Left colon (tissue), 2 donors: ENCODE measurements at regions not wholly inside any gene's neighbourhood (a gene's known extent, or its start where the extent isn't known, plus 50 kb on each side); places are given as distances from the start of the nearest gene placed in this dataset.

ENCODE experiments used
- ATAC-seq: fragments of 200-7000 bp; cut with Tn5 transposase; one replicate; pipeline ENCODE4 v1.9.1; 2020; ENCODE audit warnings: mild to moderate bottlenecking, moderate library complexity
- DNase-seq, 2 donors: peaks; one replicate each; pipeline ENCODE4 v3.0.0-alpha.2; 2020
- intact Hi-C, 2 donors: fragments of 100-400 bp; cut with DNase I in 1 of 2; cut with micrococcal nuclease in 1 of 2; formaldehyde crosslinking; loops; one replicate each; pipeline versions ENCODE4 v1.11.2 to v1.14.0; 2022; cut with DNase I, micrococcal nuclease
- donor health status: DM: no; HTN: no; CAD: no.
- donor health status: DM: yes; HTN: yes; CAD: no.

DNA sequence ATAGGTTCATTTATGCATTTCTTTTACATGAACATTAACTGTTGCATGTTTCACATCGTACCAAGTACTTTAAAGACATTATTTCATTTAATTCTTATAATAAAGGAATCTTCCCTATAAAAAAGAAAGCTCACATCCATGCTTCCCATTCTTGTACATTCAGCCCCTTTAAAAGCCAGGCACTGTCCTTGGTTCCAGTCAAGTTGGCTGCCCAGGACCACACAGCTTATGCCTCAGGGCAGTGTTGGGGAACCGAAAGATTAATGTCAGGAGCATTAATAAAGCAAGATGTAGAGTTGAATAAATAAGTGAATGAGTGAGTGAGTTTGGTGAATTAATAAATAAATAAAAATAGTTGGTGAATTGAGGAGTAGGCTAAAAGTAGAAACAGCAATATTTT is 409.4 kb upstream of the DAB1 start:
- ATAC-seq = no peak
- intact Hi-C loops = no loop called here
- DNase-seq = no peak

GRCh38 chr1:57832612-57833011 is 408.8 kb upstream of the DAB1 start:
- no peak for DNase-seq
- no peak for ATAC-seq
- intact Hi-C loops = no loop called here

GRCh38 chr1:57831624-57832023 is 407.8 kb upstream of the DAB1 start:
- intact Hi-C loops = no loop called here
- ATAC-seq (no peak), DNase-seq (no peak)

- no peak for ATAC-seq
- intact Hi-C loops = no loop called here
- DNase-seq = no peak
Observed at GRCh38 chr1:57826535-57826934, 402.7 kb upstream of the DAB1 start.

DNA sequence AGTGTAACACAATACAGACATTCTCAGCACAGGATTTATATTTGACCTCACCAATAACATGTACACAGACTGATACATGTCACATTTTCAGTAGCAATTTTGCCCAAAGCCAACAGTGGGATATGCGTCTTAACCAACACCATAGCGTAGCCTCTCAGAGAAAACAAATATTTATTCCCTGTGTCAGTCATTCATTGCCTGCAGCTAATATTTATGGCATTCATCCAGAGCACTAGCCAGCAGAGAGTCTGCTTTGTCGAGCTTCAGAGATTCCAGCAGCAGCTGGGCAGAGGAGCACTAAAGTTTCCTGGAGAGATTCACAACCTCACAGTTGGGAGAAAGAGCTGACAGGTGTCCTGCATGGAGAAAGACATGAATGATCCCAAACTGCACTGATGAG is 400.7 kb upstream of the DAB1 start:
- ATAC-seq (no peak), DNase-seq (no peak)
- intact Hi-C loops = no loop called here

GRCh38 chr1:57820356-57821095 is 396.7 kb upstream of the DAB1 start:
- DNase-seq (no peak), ATAC-seq (no peak)
- intact Hi-C loops = no loop called here

GRCh38 chr1:57819893-57820292 is 396.0 kb upstream of the DAB1 start:
- intact Hi-C loops = no loop called here
- DNase-seq (no peak), ATAC-seq (no peak)

GRCh38 chr1:57803586-57803985 is 379.7 kb upstream of the DAB1 start:
- intact Hi-C loops = no loop called here
- ATAC-seq (no peak), DNase-seq (no peak)

DNA sequence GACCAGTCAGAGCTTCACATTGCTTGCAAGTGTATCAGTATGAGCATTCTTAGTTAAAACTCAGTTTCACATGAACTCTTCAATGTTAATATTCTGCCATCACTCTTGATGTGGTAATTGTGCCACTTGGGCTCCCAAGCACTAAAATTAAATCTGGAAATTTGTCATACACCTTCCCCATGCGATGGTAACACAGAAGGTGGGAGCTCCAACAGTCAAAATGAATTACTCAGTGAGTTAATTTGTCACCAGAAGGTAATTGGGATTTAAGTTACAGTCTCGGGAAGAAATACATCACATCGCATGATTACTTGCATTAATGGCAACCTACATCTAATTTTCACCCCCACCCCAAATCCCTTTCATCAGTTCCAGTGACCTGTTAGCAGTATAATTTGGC is 376.5 kb upstream of the DAB1 start:
- no peak for ATAC-seq
- DNase-seq = no peak
- intact Hi-C loops = no loop called here

GRCh38 chr1:57799490-57800115 is 375.7 kb upstream of the DAB1 start:
- intact Hi-C loops = no loop called here
- ATAC-seq = no peak
- no peak for DNase-seq

GRCh38 chr1:57798543-57798942 is 374.7 kb upstream of the DAB1 start:
- no peak for ATAC-seq
- intact Hi-C loops = no loop called here

GRCh38 chr1:57797084-57797483 is 373.2 kb upstream of the DAB1 start:
- intact Hi-C loops = no loop called here
- ATAC-seq = no peak
- DNase-seq = no peak

More at GRCh38 chr1:57798543-57798942, 374.7 kb upstream of the DAB1 start:
- DNase-seq = no peak

GRCh38 chr1:57796616-57797015 is 372.8 kb upstream of the DAB1 start:
- no peak for ATAC-seq
- intact Hi-C loops = no loop called here
- no peak for DNase-seq

DNA sequence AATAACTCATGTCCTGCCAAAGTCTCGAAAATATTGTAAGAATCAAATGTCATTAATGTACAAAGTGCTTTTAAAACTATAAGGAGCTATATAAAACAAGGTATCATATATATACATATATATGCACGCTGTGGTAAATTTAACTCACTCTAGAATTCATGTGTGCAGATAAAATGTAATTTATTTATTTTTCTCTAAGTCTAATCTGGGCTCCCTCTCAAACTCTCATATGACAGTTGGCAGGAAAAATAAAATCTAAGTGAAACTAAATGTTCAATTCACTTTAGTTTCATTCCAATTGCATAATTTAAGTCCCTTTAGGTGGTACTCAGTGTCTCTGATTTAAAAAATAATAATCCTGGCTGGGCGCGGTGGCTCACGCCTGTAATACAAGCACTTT is 372.0 kb upstream of the DAB1 start:
- DNase-seq = no peak
- ATAC-seq = no peak
- intact Hi-C loops = no loop called here

DNA sequence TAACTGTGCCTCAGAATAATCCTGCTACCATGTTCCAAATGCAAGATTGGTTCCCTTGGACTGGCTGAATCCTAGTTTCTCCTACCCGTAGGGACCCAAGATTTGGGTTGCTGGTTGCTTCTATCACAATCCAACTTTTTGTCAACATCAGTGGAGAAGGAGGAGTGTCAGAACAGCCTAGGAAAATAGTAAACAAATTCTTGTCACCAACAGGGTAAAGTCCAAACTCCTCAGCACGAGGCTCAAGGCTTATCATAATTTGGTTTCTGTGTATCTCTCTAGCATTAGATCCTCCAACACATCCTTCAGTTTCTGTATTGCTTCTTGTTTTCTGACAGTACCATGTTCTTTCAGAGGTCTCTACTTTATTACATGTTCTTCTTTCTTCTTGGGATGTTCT is 370.2 kb upstream of the DAB1 start:
- DNase-seq (no peak), ATAC-seq (no peak)
- intact Hi-C loops = no loop called here

DNA sequence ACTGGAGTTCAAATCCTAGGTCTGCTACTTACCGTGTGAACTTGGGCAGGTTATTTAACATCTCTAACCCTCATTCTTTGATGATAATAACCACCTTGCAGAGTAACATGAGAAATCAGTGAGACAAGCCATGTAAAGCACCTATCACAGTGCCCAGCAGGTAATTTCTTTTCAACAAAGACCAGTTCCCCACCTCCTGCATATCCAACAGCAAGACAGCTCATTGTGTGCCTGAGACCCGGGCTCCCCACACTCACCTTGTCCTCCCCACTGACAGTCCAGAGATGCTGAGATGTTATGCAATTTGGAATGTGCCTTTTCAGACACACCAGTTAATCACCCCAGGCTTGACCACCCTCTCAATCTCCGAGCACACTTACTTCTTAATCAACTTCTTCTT is 367.6 kb upstream of the DAB1 start:
- ATAC-seq (no peak), DNase-seq (no peak)
- intact Hi-C loops = no loop called here

DNA sequence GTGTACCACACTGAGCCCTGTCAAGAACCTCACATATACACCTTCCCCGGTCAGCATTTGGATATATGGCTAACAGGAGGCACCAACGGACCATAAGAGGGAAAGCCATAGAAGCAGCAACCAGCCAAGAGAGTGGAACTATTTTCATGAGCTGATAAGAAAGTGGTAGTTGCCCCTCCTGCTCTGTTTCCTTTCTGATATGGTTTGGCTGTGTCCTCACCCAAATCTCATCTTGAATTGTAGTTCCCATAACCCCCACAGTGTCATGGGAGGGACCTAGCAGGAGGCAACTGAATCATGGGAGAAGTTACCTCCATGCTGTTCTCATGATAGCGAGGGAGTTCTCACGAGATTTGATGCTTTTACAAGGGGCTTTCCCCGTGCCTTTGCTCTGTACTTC is 366.1 kb upstream of the DAB1 start:
- intact Hi-C loops = no loop called here
- no peak for ATAC-seq
- DNase-seq = no peak

DNA sequence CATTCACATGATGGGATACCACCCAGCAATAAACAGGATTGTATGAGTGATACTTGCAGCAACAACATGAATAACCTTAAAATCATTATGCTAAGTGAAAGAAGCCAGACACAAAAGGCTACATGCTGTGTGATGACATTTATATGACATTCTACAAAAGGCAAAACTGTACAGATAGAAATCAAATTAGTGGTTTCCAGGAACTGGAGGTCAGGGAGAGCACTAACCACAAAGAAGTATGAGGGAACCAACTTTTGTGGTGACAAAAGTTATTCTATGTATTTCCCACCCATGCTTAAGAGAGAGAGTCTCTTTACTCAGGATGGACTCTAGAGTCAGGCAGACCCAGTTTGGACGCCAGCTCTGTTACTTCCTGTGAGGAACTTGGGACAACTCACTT is 364.5 kb upstream of the DAB1 start:
- DNase-seq (no peak), ATAC-seq (no peak)
- intact Hi-C loops = no loop called here

- intact Hi-C loops = no loop called here
- DNase-seq = no peak
Observed at GRCh38 chr1:57784356-57784755, 360.5 kb upstream of the DAB1 start.

GRCh38 chr1:57782357-57782756 is 358.5 kb upstream of the DAB1 start:
- DNase-seq (no peak), ATAC-seq (no peak)
- intact Hi-C loops = no loop called here

More at GRCh38 chr1:57784356-57784755, 360.5 kb upstream of the DAB1 start:
- ATAC-seq = no peak

GRCh38 chr1:57772580-57773195 is 348.8 kb upstream of the DAB1 start:
- ATAC-seq = no peak
- intact Hi-C loops = no loop called here
- no peak for DNase-seq
